ENCODE measurements at regions not wholly inside any gene's neighbourhood (a gene's known extent, or its start where the extent isn't known, plus 50 kb on each side); places are given as distances from the start of the nearest gene placed in this dataset.

- H3K9me3 ChIP-seq: no peaks in the 10 kb centered on the region
- no peaks in the 10 kb centered on the region for H3K27me3 ChIP-seq
- peaks cover 0 to 26% (median 0%) of the 10 kb centered on the region in 12 donors for H3K4me1 ChIP-seq
- 51 to 71% (median 66%) methylated on average over 1 of the region's 1 CpG for WGBS, 4 donors
- ATAC-seq: peak; percentile 75 to 93 (median 90)
- H3K4me3 ChIP-seq: no peak overlapping the region
- H3K27ac ChIP-seq: peak overlapping the region in 2 of 12 donors; percentile 38 to 44
- intact Hi-C loops (cut with DNase I): no loop called here
- no peak for DNase-seq
- H3K36me3 ChIP-seq: no peaks in the 10 kb centered on the region
- TF ChIP-seq CTCF (IDR thresholded peaks at IDR 0.05) (no peak), POLR2A (IDR thresholded peaks at IDR 0.05) (no peak)
These were observed 266.4 kb downstream of the ZNF608 start for GRCh38 chr5:124480022-124480421.

GRCh38 chr5:124478264-124478663, 268.2 kb downstream of the ZNF608 start:
- DNase-seq (no peak), ATAC-seq (no peak)
- intact Hi-C loops (cut with DNase I): no loop called here
- no peak overlapping the region for H3K4me3 ChIP-seq
- TF ChIP-seq POLR2A (IDR thresholded peaks at IDR 0.05): no peak
- no peak for TF ChIP-seq CTCF (IDR thresholded peaks at IDR 0.05)
- WGBS, 4 donors: 86 to 96% (median 90%) methylated on average over 1 of the region's 1 CpG
- H3K9me3 ChIP-seq: no peaks in the 10 kb centered on the region
- peaks cover 0 to 26% (median 0%) of the 10 kb centered on the region in 12 donors for H3K4me1 ChIP-seq
- H3K36me3 ChIP-seq: no peaks in the 10 kb centered on the region
- H3K27ac ChIP-seq: no peak overlapping the region
- H3K27me3 ChIP-seq: no peaks in the 10 kb centered on the region

- H3K36me3 ChIP-seq: no peaks in the 10 kb centered on the region
- DNase-seq: no peak
- no peak overlapping the region for H3K4me3 ChIP-seq
- intact Hi-C loops (cut with DNase I): no loop called here
- peaks cover 0 to 26% (median 0%) of the 10 kb centered on the region in 12 donors for H3K4me1 ChIP-seq
- peak overlapping the region in 1 of 12 donors; percentile 45 for H3K27ac ChIP-seq
- ATAC-seq: no peak
- no peaks in the 10 kb centered on the region for H3K9me3 ChIP-seq
- no peaks in the 10 kb centered on the region for H3K27me3 ChIP-seq
- WGBS, 4 donors: 59 to 72% (median 63%) methylated on average over 2 of the region's 2 CpGs
- TF ChIP-seq POLR2A (IDR thresholded peaks at IDR 0.05): no peak
- TF ChIP-seq CTCF (IDR thresholded peaks at IDR 0.05): no peak
These were observed 268.9 kb downstream of the ZNF608 start for GRCh38 chr5:124477577-124477976.

GRCh38 chr5:124477062-124477461, 269.4 kb downstream of the ZNF608 start:
- Histone ChIP-seq H3K36me3 (no peaks in the 10 kb centered on the region), H3K27ac (no peak overlapping the region), H3K27me3 (no peaks in the 10 kb centered on the region), H3K4me1 (peaks cover 0 to 26% (median 0%) of the 10 kb centered on the region in 12 donors), H3K9me3 (no peaks in the 10 kb centered on the region), H3K4me3 (no peak overlapping the region)
- DNase-seq (no peak), ATAC-seq (no peak)
- TF ChIP-seq POLR2A (IDR thresholded peaks at IDR 0.05): no peak
- no peak for TF ChIP-seq CTCF (IDR thresholded peaks at IDR 0.05)
- intact Hi-C loops (cut with DNase I): no loop called here
- WGBS, 4 donors: 96 to 100% (median 99%) methylated on average over 1 of the region's 1 CpG
